ENCODE measurements at regions not wholly inside any gene's neighbourhood (a gene's known extent, or its start where the extent isn't known, plus 50 kb on each side); places are given as distances from the start of the nearest gene placed in this dataset.

DNA sequence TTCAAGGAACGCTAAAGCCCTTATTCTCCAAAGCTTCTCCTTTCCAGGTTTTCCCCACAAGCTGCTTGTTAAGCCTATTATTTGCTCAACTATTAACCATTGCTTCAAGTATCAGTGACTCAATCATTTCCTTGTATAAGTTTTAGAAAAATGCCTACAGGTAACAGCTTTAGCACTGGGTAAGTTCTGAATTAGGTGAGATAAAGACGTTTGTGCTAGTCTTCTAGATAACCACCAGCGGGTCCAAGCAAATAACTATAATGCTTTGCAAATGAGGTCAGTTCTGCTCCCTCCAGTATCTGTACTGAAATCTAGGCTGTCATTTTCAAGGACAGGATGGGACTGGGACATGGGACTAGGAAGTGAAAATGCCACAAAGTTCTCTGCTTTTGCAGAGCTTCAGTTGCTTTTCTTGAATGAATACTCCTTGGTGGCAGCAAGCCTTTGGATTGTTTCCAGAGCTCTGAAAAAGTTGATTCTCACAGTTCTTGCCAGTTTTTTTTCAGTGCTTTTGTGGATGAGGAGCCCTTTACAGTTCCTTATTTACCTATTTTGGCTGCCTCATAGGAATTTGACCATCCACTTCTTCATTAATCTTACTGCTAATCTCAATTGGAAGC lies 1487.7 kb downstream of the EFNB2 start:
- TF ChIP-seq POLR2A (IDR thresholded peaks at IDR 0.05; ENCODE audit: low read depth, low read length) (no peak), POLR2AphosphoS5 (IDR thresholded peaks at IDR 0.05; ENCODE audit: low read depth, low read length) (no peak)

All from GM12892 (cell line).